Mucosa of rectum (tissue), 2 donors: ENCODE measurements at regions not wholly inside any gene's neighbourhood (a gene's known extent, or its start where the extent isn't known, plus 50 kb on each side); places are given as distances from the start of the nearest gene placed in this dataset.
"Not testable (repeated sequence)": the region's sequence is repeated elsewhere in the genome, so short reads cannot be mapped to it uniquely, and the experiment has no call there.

ENCODE experiments used
- H3K27ac ChIP-seq, 2 donors: one replicate each; pipeline ENCODE4 v1.7.0; 2013; ENCODE audit warnings: inconsistent platforms in 2 of 2, low read depth in 2 of 2, low read length in 2 of 2
- H3K27me3 ChIP-seq, 2 donors: one replicate each; pipeline ENCODE4 v1.7.0; 2013; ENCODE audit warnings: low read length in 2 of 2; ENCODE audit not compliant: control insufficient read depth in 2 of 2, insufficient read depth in 2 of 2
- H3K36me3 ChIP-seq, 2 donors: one replicate each; pipeline ENCODE4 v1.7.0; 2013; ENCODE audit warnings: low read length in 2 of 2; ENCODE audit not compliant: control insufficient read depth in 2 of 2, insufficient read depth in 2 of 2
- H3K4me1 ChIP-seq, 2 donors: one replicate each; pipeline ENCODE4 v1.7.0; 2013; ENCODE audit warnings: low read length in 2 of 2, mild to moderate bottlenecking in 1 of 2; ENCODE audit not compliant: control insufficient read depth in 2 of 2, insufficient read depth in 2 of 2
- H3K4me3 ChIP-seq, 2 donors: one replicate each; pipeline ENCODE4 v1.7.0; 2013; ENCODE audit warnings: low read length in 2 of 2
- H3K9ac ChIP-seq, 2 donors: one replicate each; pipeline ENCODE4 v1.7.0; 2013; ENCODE audit warnings: low read length in 2 of 2, low read depth in 1 of 2, mild to moderate bottlenecking in 1 of 2
- H3K9me3 ChIP-seq, 2 donors: one replicate each; pipeline ENCODE4 v1.7.0; 2013; ENCODE audit warnings: low read length in 2 of 2; ENCODE audit not compliant: control insufficient read depth in 2 of 2
- donor health status: healthy.
- donor health status: Normal muscosa, but diverticular disease.

- Histone ChIP-seq H3K27ac (no peak overlapping the region), H3K27me3 (no peaks in the 10 kb centered on the region), H3K9ac (no peak overlapping the region)
Measured at GRCh38 chr1:61028136-61028535, 54.2 kb upstream of the NFIA start.

GRCh38 chr1:61018068-61018467 is 64.3 kb upstream of the NFIA start:
- not testable (repeated sequence) for H3K27me3 ChIP-seq, H3K36me3 ChIP-seq, H3K27ac ChIP-seq, H3K9ac ChIP-seq, H3K4me3 ChIP-seq, H3K9me3 ChIP-seq, H3K4me1 ChIP-seq

More at GRCh38 chr1:61028136-61028535, 54.2 kb upstream of the NFIA start:
- Histone ChIP-seq H3K9me3 (no peaks in the 10 kb centered on the region), H3K36me3 (no peaks in the 10 kb centered on the region), H3K4me3 (no peak overlapping the region), H3K4me1 (no peaks in the 10 kb centered on the region)

GRCh38 chr1:61017651-61018050 is 64.7 kb upstream of the NFIA start:
- no peaks in the 10 kb centered on the region for H3K36me3 ChIP-seq
- H3K27ac ChIP-seq, result no peak overlapping the region
- H3K9ac ChIP-seq, result no peak overlapping the region
- H3K4me1 ChIP-seq, result no peaks in the 10 kb centered on the region
- H3K27me3 ChIP-seq, result no peaks in the 10 kb centered on the region
- no peak overlapping the region for H3K4me3 ChIP-seq
- no peaks in the 10 kb centered on the region for H3K9me3 ChIP-seq

- Histone ChIP-seq H3K27ac (no peak overlapping the region), H3K4me3 (no peak overlapping the region), H3K9me3 (no peaks in the 10 kb centered on the region)
Measured at GRCh38 chr1:61013946-61014667, 68.3 kb upstream of the NFIA start.

GRCh38 chr1:61013189-61013945 is 69.0 kb upstream of the NFIA start:
- Histone ChIP-seq H3K27me3 (no peaks in the 10 kb centered on the region), H3K36me3 (no peaks in the 10 kb centered on the region), H3K9ac (no peak overlapping the region), H3K9me3 (no peaks in the 10 kb centered on the region), H3K4me3 (no peak overlapping the region), H3K27ac (no peak overlapping the region), H3K4me1 (no peaks in the 10 kb centered on the region)

More at GRCh38 chr1:61013946-61014667, 68.3 kb upstream of the NFIA start:
- Histone ChIP-seq H3K9ac (no peak overlapping the region), H3K4me1 (no peaks in the 10 kb centered on the region), H3K27me3 (no peaks in the 10 kb centered on the region), H3K36me3 (no peaks in the 10 kb centered on the region)

- no peak overlapping the region for H3K9ac ChIP-seq
- H3K27ac ChIP-seq, result no peak overlapping the region
- no peaks in the 10 kb centered on the region for H3K36me3 ChIP-seq
- no peaks in the 10 kb centered on the region for H3K27me3 ChIP-seq
- H3K9me3 ChIP-seq, result no peaks in the 10 kb centered on the region
- H3K4me3 ChIP-seq, result no peak overlapping the region
- H3K4me1 ChIP-seq, result no peaks in the 10 kb centered on the region
Measured at GRCh38 chr1:61012341-61012761, 70.0 kb upstream of the NFIA start.

- Histone ChIP-seq H3K4me1 (no peaks in the 10 kb centered on the region), H3K9ac (no peak overlapping the region), H3K9me3 (no peaks in the 10 kb centered on the region), H3K4me3 (no peak overlapping the region), H3K36me3 (no peaks in the 10 kb centered on the region), H3K27me3 (no peaks in the 10 kb centered on the region), H3K27ac (no peak overlapping the region)
Measured at GRCh38 chr1:61011561-61012263, 70.6 kb upstream of the NFIA start.

- no peaks in the 10 kb centered on the region for H3K9me3 ChIP-seq
- no peaks in the 10 kb centered on the region for H3K27me3 ChIP-seq
- no peak overlapping the region for H3K9ac ChIP-seq
- H3K4me3 ChIP-seq, result no peak overlapping the region
- no peaks in the 10 kb centered on the region for H3K4me1 ChIP-seq
- no peak overlapping the region for H3K27ac ChIP-seq
- H3K36me3 ChIP-seq, result no peaks in the 10 kb centered on the region
Measured at GRCh38 chr1:61007534-61008364, 74.6 kb upstream of the NFIA start.

GRCh38 chr1:61005614-61006580 is 76.5 kb upstream of the NFIA start:
- Histone ChIP-seq H3K36me3 (no peaks in the 10 kb centered on the region), H3K9me3 (no peaks in the 10 kb centered on the region), H3K27ac (no peak overlapping the region), H3K4me3 (no peak overlapping the region), H3K4me1 (no peaks in the 10 kb centered on the region), H3K9ac (no peak overlapping the region), H3K27me3 (no peaks in the 10 kb centered on the region)
